Right cardiac atrium (tissue), 5 donors: ENCODE measurements at regions not wholly inside any gene's neighbourhood (a gene's known extent, or its start where the extent isn't known, plus 50 kb on each side); places are given as distances from the start of the nearest gene placed in this dataset.

ENCODE experiments used
- ATAC-seq, 2 donors: fragments of 200-7000 bp; cut with Tn5 transposase; one replicate each; pipeline versions ENCODE4 v1.8.0 to v1.9.1; 2020; ENCODE audit warnings: moderate library complexity in 2 of 2, mild to moderate bottlenecking in 1 of 2
- DNase-seq, 3 donors: peaks; one replicate each; pipeline ENCODE4 v3.0.0-alpha.2; 2020
- H3K27ac ChIP-seq: one replicate; pipeline ENCODE4 v1.5.1; 2013; ENCODE audit warnings: mild to moderate bottlenecking, low read length, control low read depth, moderate library complexity
- H3K27me3 ChIP-seq: one replicate; pipeline ENCODE4 v1.6.1; 2013; ENCODE audit not compliant: control insufficient read depth, insufficient read depth
- H3K4me1 ChIP-seq: one replicate; pipeline ENCODE4 v1.6.1; 2013; ENCODE audit warnings: low read length; ENCODE audit not compliant: control insufficient read depth, insufficient read depth
- H3K4me3 ChIP-seq: one replicate; pipeline ENCODE4 v1.5.1; 2013; ENCODE audit warnings: low read length, control low read depth
- H3K9me3 ChIP-seq: one replicate; pipeline ENCODE4 v1.6.1; 2013; ENCODE audit warnings: low read length; ENCODE audit not compliant: control insufficient read depth
- WGBS: extraction: QIAGEN DNeasy Blood & Tissue Kit; methylation state at CpG from one replicate; pipeline ENCODE4 v1.1.7; 2013; 5-methylcytosine and 5-hydroxymethylcytosine counted together
- intact Hi-C, 4 donors: fragments of 100-400 bp; cut with DNase I; formaldehyde crosslinking; loops; one replicate each; pipeline versions ENCODE4 v1.11.0 to v1.14.0; 2022 to 2023
- donor health status: healthy with polysubstance abuse.
- donor health status: DM: no; HTN: yes; CAD: no.
- donor health status: DM: no; HTN: no; CAD: no.
- donor health status: DM: no; HTN: yes; CAD: no; lungs with severe emphysema.
- donor health status: DM: yes; HTN: yes; CAD: no.

- DNase-seq: no peak
- no peak for ATAC-seq
- Histone ChIP-seq H3K4me1 (no peaks in the 10 kb centered on the region), H3K27me3 (no peaks in the 10 kb centered on the region), H3K27ac (no peak overlapping the region), H3K4me3 (no peak overlapping the region), H3K9me3 (no peaks in the 10 kb centered on the region)
- WGBS: 81% methylated on average over 5 of the region's 5 CpGs
- intact Hi-C loops: no loop called here
These were observed 168.0 kb downstream of the SNX10 start for GRCh38 chr7:26459540-26460193.

GRCh38 chr7:26460351-26461085, 168.9 kb downstream of the SNX10 start:
- H3K27me3 ChIP-seq: no peaks in the 10 kb centered on the region
- no peak overlapping the region for H3K27ac ChIP-seq
- DNase-seq (no peak), ATAC-seq (no peak)
- H3K4me3 ChIP-seq: no peak overlapping the region
- intact Hi-C loops: no loop called here
- H3K4me1 ChIP-seq: no peaks in the 10 kb centered on the region
- no peaks in the 10 kb centered on the region for H3K9me3 ChIP-seq
- WGBS: 84% methylated on average over 4 of the region's 4 CpGs

GRCh38 chr7:26461518-26461917, 169.9 kb downstream of the SNX10 start:
- H3K9me3 ChIP-seq: no peaks in the 10 kb centered on the region
- no peaks in the 10 kb centered on the region for H3K4me1 ChIP-seq
- DNase-seq (no peak), ATAC-seq (no peak)
- no peaks in the 10 kb centered on the region for H3K27me3 ChIP-seq
- no peak overlapping the region for H3K4me3 ChIP-seq
- WGBS: 88% methylated on average over 7 of the region's 7 CpGs
- no peak overlapping the region for H3K27ac ChIP-seq
- intact Hi-C loops: no loop called here

- 87% methylated on average over 6 of the region's 6 CpGs for WGBS
- H3K4me3 ChIP-seq: no peak overlapping the region
- H3K27me3 ChIP-seq: no peaks in the 10 kb centered on the region
- intact Hi-C loops: no loop called here
- DNase-seq (no peak), ATAC-seq (no peak)
- H3K9me3 ChIP-seq: no peaks in the 10 kb centered on the region
- no peak overlapping the region for H3K27ac ChIP-seq
- H3K4me1 ChIP-seq: no peaks in the 10 kb centered on the region
These were observed 174.3 kb downstream of the SNX10 start for GRCh38 chr7:26466007-26466406.

GRCh38 chr7:26467104-26467503, 175.4 kb downstream of the SNX10 start:
- DNase-seq: no peak
- Histone ChIP-seq H3K27ac (no peak overlapping the region), H3K4me1 (no peaks in the 10 kb centered on the region), H3K27me3 (no peaks in the 10 kb centered on the region), H3K4me3 (no peak overlapping the region), H3K9me3 (no peaks in the 10 kb centered on the region)
- 92% methylated on average over 8 of the region's 8 CpGs for WGBS
- no peak for ATAC-seq
- intact Hi-C loops: no loop called here

GRCh38 chr7:26467541-26467940, 175.9 kb downstream of the SNX10 start:
- H3K27me3 ChIP-seq: no peaks in the 10 kb centered on the region
- no peaks in the 10 kb centered on the region for H3K9me3 ChIP-seq
- no peak overlapping the region for H3K27ac ChIP-seq
- intact Hi-C loops: no loop called here
- no peaks in the 10 kb centered on the region for H3K4me1 ChIP-seq
- whole genome bisulfite sequencing: 71% methylated on average over 3 of the region's 3 CpGs
- DNase-seq (no peak), ATAC-seq (no peak)
- H3K4me3 ChIP-seq: no peak overlapping the region

- intact Hi-C loops: no loop called here
- DNase-seq: no peak
- Histone ChIP-seq H3K4me3 (no peak overlapping the region), H3K27ac (no peak overlapping the region), H3K27me3 (no peaks in the 10 kb centered on the region), H3K4me1 (no peaks in the 10 kb centered on the region), H3K9me3 (no peaks in the 10 kb centered on the region)
- WGBS: 91% methylated on average over 7 of the region's 7 CpGs
- ATAC-seq: no peak
These were observed 177.0 kb downstream of the SNX10 start for GRCh38 chr7:26468625-26469024.

GRCh38 chr7:26469188-26469587, 177.5 kb downstream of the SNX10 start:
- no peaks in the 10 kb centered on the region for H3K27me3 ChIP-seq
- H3K9me3 ChIP-seq: no peaks in the 10 kb centered on the region
- no peaks in the 10 kb centered on the region for H3K4me1 ChIP-seq
- H3K27ac ChIP-seq: no peak overlapping the region
- intact Hi-C loops: no loop called here
- ATAC-seq (no peak), DNase-seq (no peak)
- no peak overlapping the region for H3K4me3 ChIP-seq
- WGBS: 94% methylated on average over 1 of the region's 1 CpG

GRCh38 chr7:26470691-26471090, 179.0 kb downstream of the SNX10 start:
- Histone ChIP-seq H3K4me3 (no peak overlapping the region), H3K27me3 (no peaks in the 10 kb centered on the region), H3K4me1 (no peaks in the 10 kb centered on the region), H3K27ac (no peak overlapping the region), H3K9me3 (no peaks in the 10 kb centered on the region)
- intact Hi-C loops: no loop called here
- ATAC-seq (no peak), DNase-seq (no peak)
- 50% methylated on average over 7 of the region's 7 CpGs for WGBS

GRCh38 chr7:26471306-26472075, 179.8 kb downstream of the SNX10 start:
- no peak for DNase-seq
- intact Hi-C loops: no loop called here
- Histone ChIP-seq H3K4me3 (no peak overlapping the region), H3K27me3 (no peaks in the 10 kb centered on the region), H3K4me1 (no peaks in the 10 kb centered on the region), H3K9me3 (no peaks in the 10 kb centered on the region), H3K27ac (no peak overlapping the region)
- no peak for ATAC-seq
- 91% methylated on average over 9 of the region's 9 CpGs for WGBS

GRCh38 chr7:26472971-26473370, 181.3 kb downstream of the SNX10 start:
- Histone ChIP-seq H3K4me3 (no peak overlapping the region), H3K4me1 (no peaks in the 10 kb centered on the region), H3K27ac (no peak overlapping the region), H3K9me3 (no peaks in the 10 kb centered on the region), H3K27me3 (no peaks in the 10 kb centered on the region)
- intact Hi-C loops: no loop called here
- ATAC-seq (no peak), DNase-seq (no peak)
- WGBS: 89% methylated on average over 2 of the region's 2 CpGs
